DMS53 treated with DMSO at 0.1 percent for 48 hours (cell line): ENCODE measurements at regions not wholly inside any gene's neighbourhood (a gene's known extent, or its start where the extent isn't known, plus 50 kb on each side); places are given as distances from the start of the nearest gene placed in this dataset.
"Not testable (repeated sequence)": the region's sequence is repeated elsewhere in the genome, so short reads cannot be mapped to it uniquely, and the experiment has no call there.

Experiments used
- DNase-seq: peaks from one replicate; lab custom pipeline; 2025; ENCODE audit not compliant: unreplicated experiment; lab: John Stamatoyannopoulos, UW

DNA sequence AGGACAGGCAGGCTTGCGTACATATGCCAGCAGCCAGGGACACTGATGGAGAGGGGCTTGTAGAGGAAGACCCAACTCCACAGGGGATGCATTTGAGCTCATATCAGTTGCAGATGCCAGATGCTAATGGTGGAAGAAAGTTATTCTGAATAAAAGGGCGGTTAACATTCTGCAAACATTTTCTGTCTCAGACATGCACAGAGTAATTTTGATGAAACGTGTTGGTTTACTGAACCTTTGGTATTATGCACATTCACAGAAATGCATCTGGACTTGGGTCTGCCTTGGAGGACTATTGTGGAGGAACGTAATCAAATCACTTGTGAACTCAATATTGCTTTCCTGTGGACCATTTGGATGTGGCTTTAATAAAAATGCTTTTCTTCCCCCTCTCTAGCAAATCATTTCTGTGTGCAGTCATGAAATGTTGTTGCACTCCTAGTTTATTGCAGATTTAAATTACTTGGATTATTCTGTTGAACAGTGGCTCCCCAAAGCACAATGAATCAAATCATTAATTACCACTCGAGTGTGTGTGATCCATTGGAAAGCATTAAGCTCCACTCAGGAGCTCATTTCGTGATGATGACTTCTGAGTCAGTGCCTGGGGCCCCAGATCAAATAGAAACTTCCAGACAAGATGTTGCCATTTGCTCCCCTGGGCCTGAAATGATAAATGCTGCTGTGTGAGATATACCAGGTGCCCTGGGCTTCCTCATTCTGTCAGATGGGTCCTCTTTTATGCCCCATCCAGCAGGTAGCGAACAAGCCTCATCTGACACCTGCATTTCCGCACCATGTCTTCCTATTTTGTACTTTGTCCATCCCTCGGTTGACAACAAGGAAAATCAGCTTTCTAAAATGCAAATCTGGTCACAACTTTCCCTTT lies 697.0 kb upstream of the HS6ST1 start:
- no peak for DNase-seq

DNA sequence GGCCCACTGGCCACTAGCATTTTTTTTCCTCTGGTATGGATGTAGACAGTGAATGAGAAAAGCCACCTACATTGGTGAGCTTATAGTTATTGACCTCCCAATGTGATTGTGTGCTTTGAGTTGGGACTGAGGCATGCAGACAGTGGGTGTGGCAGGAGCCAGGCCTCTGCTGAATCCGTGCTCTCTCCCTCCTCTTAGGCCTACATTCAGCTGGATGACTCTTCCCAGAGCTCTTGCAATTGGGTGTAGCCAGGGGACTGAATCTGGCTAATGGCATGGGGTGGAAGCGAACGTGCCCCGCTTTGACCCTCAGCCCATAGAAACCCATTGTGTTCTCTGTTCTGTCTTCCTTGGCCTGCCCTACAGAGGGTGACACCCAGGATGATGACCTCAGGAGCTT lies 698.3 kb upstream of the HS6ST1 start:
- DNase-seq: no peak

DNA sequence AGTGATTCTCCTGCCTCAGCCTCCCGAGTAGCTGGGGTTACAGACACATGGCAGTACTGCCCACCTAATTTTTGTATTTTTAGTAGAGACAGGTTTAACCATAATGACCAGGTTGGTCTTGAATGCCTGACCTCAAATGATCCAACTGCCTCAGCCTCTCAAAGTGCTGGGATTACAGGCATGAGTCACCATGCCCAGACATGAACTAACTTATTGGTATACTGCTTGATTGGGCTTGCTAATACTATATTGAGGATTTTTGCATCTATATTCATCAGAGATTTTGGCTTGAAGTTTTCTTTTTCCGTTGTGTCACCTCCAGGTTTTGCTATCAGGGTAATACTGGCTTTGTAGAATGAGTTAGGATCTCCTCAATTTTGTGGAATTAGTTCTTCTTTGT lies 706.1 kb upstream of the HS6ST1 start:
- DNase-seq: no peak

DNA sequence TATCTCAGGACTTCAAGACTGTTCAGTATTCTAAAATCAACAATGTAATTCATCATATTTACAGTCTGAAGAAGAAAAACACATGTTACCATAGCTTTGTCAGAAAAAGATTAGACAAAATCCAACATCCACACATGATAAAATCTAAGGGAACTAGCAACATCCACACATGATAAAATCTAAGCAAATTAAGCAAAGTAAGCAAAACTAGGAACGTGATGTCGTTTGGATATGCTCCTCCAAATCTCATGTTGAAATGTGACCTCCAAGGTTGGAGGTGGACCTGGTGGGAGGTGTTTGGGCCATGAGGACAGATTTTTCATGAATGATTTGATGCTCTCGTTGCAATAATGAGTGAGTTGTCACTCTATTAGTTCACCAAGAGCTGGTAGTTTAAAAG lies 717.3 kb upstream of the HS6ST1 start:
- DNase-seq: no peak

DNA sequence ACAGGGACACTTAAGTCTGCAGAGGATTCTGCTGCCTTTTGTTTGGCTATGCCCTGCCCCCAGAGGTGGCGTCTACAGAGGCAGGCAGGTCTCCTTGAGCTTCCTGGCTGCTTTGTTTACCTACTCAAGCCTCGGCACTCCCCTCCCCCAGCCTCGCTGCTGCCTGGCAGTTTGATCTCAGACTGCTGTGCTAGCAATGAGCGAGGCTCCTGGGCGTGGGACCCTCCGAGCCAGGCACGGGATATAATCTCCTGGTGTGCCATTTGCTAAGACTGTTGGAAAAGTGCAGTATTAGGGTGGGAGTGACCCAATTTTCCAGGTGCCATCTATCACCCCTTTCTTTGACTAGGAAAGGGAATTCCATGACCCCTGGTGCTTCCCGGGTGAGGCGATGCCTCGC lies 725.0 kb upstream of the HS6ST1 start:
- DNase-seq: not testable (repeated sequence)

DNA sequence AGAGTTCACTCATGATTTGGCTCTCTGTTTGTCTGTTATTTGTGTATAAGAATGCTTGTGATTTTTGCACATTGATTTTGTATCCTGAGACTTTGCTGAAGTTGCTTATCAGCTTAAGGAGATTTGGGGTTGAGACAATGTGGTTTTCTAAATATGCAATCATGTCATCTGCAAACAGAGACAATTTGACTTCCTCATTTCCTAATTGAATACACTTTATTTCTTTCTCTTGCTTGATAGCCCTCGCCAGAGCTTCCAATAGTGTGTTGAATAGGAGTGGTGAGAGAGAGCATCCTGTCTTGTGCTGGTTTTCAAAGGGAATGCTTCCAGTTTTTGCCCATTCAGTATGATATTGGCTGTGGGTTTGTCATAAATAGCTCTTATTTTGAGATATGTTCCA lies 727.8 kb upstream of the HS6ST1 start:
- DNase-seq: not testable (repeated sequence)

DNA sequence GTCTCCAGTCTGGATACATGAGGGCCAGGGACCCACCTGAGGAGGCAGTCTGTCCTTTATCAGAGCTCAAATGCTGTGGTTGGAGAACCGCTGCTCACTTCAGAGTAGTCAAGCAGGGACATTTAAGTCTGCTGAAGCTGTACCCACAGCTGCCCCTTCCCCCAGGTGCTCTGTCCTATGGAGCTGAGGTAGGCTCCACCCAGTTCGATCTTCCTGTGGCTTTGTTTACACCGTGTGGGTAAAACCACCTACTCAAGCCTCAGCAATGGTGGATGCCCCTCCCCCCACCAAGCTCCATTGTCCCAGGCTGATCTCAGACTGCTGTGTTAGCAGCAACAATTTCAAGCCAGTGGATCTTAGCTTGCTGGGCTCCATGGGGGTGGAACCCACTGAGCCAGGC lies 731.4 kb upstream of the HS6ST1 start:
- no peak for DNase-seq

DNA sequence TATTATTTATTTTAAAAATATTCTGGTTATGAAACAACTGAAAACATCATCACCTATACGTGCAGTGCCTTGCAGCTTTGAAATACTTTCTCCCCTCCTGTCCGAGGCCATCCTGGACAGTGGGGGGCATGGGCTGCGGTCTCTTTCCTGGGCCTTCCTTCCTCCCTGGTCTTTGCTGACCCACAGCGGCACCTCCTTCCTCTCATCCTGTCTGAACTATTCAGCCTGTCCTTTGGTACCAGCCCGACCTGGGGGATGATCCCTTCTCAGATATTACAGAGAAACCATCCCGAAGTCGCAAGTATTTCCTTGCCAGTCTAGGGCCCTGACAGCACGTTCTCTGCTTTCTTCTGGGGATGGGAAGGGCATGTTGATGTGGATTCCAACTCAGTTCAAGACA lies 736.6 kb upstream of the HS6ST1 start:
- DNase-seq: no peak

DNA sequence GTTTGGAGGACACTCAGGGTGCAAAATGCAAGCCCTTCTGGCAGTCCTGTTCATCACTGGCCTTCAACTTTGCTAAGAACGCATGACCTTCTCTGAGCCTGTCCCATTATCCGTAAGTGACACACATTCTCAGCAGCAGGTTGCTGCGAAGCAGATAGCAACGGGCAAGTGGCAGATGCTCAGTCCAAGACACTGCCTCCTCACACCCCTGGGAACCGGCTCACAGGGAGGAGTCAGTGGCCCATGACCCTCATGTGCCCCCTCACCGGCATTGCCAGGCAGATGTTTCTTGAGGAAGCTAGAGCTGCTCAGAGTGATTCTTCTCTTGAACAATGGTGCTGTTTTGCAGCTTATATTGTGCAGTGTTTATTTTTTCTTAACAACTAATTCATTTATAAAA lies 737.2 kb upstream of the HS6ST1 start:
- DNase-seq: no peak

DNA sequence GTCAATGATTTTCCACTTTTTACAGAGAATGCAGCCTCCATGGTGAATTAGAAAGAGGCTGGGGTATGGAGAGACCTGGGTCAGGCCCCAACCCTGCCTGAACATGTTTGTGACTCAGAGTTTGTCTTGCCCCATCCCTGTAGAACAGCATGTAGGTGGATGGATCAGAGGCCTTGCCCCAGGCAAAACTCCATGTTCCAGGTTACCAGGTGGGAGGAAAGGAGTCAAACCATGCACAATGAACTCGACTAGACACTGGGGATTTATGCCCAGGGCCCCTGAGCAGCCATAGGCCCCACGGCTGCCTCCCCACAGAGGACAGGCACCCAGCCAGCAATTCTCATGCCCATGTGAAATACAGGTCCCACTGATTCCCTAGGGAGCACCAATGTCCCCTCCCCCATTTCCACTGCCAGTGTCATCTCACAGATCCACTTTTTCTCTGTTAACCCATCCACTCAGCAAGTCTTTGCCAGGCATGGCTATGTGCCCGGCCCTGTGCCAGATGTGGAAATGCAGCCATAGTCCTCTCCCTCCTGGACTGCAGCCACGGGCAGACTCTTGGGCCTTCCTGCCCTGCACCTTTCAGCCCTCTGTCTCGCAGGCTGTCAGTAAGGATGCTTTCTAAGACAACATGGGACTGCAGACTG lies 737.8 kb upstream of the HS6ST1 start:
- DNase-seq: no peak

DNA sequence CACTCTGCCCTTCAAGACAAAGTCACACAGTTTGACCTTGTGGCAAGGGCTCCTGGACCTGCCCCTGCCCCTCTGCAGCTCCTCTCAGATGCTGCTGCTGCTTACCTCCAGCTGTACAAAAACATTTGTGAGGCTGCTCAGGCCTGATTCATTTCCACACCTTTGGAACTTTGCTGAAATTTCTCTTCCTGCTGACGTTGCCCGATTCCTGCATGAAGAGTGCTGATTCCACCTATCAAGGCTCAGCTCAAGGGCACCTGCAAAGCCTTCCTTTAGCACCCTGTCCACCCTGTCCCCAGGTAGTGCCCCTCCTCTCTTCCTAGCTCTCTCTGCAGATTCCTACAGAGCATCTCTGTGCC lies 738.3 kb upstream of the HS6ST1 start:
- DNase-seq: no peak

DNA sequence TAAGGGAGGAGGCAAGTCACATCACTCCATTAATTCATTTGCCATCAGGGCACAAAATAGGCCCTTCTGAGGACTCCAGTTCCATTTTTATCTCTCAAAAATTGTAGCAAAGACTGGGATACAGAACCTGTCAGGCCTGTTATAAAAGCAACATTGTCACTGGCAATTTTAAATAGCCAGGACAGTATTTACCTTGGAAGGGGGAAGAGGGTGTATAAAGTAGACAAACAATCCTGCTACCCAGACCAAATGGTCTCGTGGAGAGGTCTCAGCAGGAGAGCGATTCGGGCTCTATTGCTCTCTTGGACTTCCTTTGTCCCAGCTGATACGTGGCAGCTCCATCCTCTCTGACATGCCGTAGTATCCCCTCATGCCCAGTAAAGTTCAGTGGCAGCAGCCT lies 740.3 kb upstream of the HS6ST1 start:
- no peak for DNase-seq

DNA sequence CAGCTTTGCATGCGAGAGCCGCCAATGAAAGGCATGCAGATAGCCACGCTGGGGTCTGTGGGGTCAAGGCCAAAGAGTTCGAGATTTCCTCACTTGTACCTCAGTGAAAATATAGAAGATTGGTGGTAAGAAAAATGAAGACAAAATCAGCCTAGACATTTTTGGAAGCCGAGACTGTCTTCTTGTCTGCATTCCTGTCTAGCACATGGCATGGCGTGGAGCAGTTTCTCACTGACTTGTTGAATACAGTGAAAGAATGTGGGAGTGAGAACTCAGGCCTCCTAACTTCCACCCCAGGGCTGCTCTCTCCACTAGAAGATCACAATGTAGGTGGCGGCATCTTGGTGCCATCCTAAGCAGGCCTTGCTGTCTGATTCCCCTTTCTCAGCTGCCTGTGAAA lies 740.8 kb upstream of the HS6ST1 start:
- DNase-seq: no peak

DNA sequence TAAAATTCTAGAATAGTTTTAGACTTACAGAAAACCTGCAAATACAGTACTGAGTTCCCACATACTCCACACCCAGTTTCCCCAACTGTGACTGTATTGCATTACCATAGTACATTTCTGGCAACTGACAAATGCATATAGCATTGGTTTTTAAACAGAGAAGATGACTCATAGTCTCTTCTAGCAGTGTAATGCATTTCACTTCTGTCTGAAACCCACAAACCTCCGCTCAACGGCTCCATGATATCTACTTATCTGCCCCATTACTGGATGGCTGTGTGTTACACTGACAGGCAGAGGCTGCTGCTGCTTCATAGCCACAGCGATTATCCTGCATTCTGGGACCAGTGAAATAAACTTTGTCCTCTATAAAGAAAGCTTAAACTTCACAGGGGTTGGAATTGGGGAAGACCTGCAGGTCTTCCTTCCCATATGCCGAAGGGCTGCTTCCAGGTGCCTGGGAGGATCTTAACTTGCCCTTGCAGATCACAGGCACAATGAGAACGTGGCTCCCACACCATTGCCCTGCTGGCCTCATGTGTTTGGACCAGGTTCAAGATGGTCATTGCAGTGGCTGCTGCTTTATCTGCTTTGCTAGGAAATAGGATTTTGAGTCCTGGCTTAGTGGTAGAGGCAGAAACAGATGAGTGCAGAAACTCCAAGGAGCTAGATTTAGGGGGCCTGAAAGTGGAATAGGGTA lies 742.6 kb upstream of the HS6ST1 start:
- no peak for DNase-seq

DNA sequence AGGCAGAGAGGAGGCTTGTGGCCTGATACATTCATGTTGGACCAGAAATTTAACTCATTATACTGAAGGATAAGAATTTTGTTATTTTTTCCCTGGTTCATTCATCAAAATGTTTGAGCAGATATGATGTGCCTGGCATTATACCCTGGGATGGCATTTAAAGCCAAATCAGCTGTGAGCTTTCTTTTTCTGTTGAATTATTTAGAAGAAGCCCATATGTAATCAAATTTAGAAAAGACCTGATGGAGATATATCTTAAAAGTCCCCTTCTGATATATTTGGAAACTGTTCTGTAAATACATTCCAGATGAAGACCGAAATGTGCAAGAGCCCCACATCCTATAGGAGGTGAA lies 743.1 kb upstream of the HS6ST1 start:
- no peak for DNase-seq

DNA sequence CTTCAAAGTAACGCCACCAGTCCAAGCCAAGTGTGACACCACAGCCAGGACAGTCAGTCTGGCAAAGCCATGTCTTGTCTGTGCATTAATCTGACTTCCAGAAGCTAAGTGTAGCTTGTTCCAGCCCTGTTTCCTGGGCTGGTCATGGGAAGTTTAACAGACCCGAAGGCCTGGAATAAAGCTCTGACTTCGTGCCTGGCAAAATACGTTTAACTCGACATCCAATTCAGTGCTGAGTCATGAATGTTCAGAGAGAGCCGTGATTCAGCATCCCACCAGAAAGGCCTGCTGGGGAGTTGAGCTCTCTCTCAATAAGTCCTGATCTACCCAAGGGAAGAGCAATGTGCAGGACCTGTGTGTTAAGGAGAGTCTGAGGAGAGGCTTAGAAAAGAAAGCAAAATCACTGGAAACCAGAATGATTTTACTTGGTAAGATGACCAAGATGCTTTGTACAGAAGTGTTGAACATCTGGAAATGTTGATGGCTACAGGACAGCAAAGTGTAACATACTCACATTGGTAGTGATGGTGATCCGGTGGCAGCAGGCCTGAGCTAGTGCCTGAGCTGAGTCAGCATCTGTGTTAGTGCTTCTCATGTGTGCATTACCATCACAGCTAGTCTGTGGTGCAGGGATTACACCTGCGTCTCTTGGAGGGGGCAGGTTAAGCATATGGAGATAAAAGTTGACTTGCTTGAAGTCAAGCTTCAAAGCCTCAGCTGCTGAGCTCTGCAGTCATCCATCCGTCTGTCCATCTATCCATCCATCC lies 743.7 kb upstream of the HS6ST1 start:
- no peak for DNase-seq

DNA sequence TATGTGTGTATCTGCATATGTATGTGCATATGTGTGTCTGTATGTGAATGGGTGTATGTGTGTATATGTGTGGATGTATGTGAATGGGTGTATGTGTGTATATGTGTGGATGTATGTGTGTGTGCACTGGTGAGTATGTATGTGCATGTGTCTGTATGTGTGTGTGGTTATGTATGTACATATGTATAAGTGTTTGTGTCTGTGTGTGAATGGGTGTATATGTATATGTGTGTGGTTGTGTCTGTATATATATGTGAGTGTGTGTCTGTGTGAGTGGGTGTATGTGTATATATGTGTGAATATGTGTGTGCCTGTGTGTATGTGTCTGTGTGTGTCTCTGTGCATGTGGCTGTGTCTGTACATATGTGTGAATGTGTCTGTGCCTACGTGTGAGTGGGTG lies 748.4 kb upstream of the HS6ST1 start:
- no peak for DNase-seq

DNA sequence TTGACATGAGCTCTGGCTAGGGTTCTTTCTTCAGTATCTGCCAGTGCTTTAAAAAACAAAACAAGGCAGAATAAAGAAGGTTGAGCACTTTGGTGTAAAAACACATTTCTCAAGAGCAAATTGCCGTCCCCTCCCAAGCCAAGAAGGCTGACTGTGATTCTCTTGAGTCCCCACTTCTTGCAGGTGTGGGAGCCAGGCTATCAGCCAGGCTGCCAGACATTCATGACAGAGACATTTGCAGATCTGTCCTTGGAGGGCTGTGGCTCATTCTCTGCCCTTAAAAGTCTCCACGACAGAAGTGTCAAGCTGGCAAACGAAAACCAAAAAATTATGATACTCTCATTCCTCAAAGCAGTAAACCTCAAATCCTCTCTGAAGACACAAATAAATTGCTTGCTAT lies 749.3 kb upstream of the HS6ST1 start:
- DNase-seq: no peak

DNA sequence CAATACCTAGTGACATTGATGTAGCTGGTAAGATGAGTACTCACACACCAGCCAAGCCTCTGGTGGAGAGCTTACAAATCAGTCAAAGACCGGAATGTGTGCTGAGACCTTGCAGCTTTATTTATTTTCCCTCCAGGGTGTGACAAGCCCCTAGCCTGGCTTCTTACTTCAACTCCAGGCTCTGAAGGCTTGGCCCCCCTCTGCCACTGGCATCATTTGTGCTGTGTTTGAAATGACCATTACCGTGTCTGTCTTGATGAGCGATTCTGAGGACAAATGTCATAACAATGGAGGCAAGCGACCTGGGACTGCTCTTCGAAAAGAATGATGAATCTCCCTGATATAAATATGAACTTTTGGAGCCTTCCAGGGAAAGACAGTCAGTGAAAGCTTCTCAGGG lies 749.9 kb upstream of the HS6ST1 start:
- no peak for DNase-seq

DNA sequence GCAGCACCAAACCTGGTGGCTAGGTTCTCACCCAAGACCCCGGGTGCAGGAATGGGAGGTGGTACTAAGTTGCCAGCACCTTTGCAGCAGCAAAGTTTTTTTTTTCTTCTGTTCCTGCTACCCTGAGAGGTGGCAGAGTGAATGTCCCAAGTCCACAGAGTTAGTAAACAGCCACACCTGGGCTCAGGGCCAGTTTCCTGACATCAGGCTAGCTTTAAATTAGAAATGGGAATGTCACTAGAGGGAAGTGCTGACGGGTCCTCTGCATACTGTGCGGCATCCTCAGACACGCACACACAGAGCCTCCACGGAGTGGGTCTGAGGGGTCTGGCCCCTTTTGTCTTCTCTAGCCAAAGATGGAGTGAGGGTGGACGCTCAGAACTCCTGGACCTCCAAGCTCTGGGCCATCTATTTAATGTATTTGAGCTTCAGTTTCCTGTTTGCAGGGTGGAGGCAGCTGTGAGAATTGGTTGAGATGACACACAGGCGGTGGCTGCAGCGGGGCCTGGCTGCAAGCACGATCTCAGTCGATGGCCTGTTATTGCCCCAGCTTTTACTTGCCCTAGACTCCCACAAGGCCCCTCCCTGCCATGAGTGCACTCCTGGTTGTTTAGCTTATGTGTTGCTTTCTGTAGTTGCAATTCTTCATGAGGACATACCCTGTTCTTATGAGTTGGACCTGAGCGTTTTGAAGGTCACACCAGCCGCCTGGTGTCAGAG lies 751.4 kb upstream of the HS6ST1 start:
- DNase-seq: no peak

DNA sequence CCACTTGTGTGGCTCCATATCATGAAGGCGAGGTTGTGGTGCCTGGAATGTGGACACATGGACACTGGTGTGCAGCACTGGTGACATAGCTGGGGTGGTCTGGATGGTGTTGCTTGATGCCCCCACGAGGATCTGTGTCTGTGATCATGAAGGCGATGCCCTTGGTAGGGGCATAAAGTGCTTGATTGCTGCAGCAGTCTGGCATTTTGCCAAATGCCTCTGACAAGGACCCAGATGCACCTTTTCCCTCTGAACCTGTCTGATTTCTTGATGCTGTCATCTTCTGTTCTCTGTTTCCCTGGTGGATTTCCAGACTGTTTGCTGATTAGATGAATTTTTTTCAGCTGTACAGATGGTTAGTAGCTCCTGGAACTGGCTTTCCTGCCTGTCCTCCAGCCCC lies 752.0 kb upstream of the HS6ST1 start:
- DNase-seq: no peak
